Vagina (tissue), 2 donors: ENCODE measurements at regions not wholly inside any gene's neighbourhood (a gene's known extent, or its start where the extent isn't known, plus 50 kb on each side); places are given as distances from the start of the nearest gene placed in this dataset.

Source experiments
- POLR2AphosphoS5 ChIP-seq, 2 donors: sonication (generic); formaldehyde crosslinking; IDR thresholded peaks; one replicate each; pipeline ENCODE4 v1.9.0; 2017; ENCODE audit warnings: antibody characterized with exemption in 2 of 2, mild to moderate bottlenecking in 2 of 2, low read depth in 1 of 2; ENCODE audit not compliant: insufficient read depth in 1 of 2
- TF ChIP-seq, protein P1 (sequence below), 3 experiments: fragments of 450-650 bp in 2 of 3; fragments of 200-600 bp in 1 of 3; sonication (generic) in 1 of 3; IDR thresholded peaks; one replicate each; pipeline ENCODE4 v1.5.1; 2017 to 2019; ENCODE audit warnings: antibody characterized with exemption in 3 of 3, mild to moderate bottlenecking in 2 of 3, moderate library complexity in 2 of 3

DNA sequence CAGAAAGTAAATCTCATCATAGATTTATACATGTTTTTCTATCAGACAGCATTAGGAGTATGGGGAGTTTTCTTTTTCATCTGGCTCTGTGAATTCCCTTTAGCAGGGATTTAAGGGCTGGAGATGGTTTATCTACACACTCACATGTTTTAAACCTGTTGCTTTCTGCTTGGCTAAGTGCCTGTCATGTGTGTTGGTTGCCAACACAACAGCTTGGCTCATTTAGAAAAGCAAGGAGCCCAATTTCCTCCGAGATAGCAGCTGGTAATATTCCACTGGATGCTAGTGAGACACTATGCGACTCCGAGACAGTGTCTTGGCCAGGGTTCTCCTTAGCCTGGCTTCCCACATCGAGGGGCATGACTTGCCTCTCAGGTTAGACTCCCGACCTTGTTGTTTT is 83.3 kb downstream of the KLF5 start:
- TF ChIP-seq POLR2AphosphoS5 (IDR thresholded peaks at IDR 0.05; ENCODE audit: insufficient read depth in 1 of 2, low read depth in 1 of 2) = no peak
- TF ChIP-seq, protein P1, sequence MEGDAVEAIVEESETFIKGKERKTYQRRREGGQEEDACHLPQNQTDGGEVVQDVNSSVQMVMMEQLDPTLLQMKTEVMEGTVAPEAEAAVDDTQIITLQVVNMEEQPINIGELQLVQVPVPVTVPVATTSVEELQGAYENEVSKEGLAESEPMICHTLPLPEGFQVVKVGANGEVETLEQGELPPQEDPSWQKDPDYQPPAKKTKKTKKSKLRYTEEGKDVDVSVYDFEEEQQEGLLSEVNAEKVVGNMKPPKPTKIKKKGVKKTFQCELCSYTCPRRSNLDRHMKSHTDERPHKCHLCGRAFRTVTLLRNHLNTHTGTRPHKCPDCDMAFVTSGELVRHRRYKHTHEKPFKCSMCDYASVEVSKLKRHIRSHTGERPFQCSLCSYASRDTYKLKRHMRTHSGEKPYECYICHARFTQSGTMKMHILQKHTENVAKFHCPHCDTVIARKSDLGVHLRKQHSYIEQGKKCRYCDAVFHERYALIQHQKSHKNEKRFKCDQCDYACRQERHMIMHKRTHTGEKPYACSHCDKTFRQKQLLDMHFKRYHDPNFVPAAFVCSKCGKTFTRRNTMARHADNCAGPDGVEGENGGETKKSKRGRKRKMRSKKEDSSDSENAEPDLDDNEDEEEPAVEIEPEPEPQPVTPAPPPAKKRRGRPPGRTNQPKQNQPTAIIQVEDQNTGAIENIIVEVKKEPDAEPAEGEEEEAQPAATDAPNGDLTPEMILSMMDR (IDR thresholded peaks at IDR 0.05) = no peak
